ENCODE measurements at regions not wholly inside any gene's neighbourhood (a gene's known extent, or its start where the extent isn't known, plus 50 kb on each side); places are given as distances from the start of the nearest gene placed in this dataset.

- peak; percentile 33 for FAIRE-seq
- dilution Hi-C loops (cut with MboI; ENCODE audit: extremely low pct_ligation_motif_present, low sequenced_read_pairs): no loop called here
Measured at GRCh38 chr9:81370650-81371049, 318.7 kb downstream of the TLE1 start.

More at GRCh38 chr9:81370650-81371049, 318.7 kb downstream of the TLE1 start:
- no peaks in the 10 kb centered on the region for H4K20me1 ChIP-seq (replicated peaks; ENCODE audit: control insufficient read depth, extremely low read depth, insufficient read depth, low read length)
- H3K9ac ChIP-seq (replicated peaks; ENCODE audit: extremely low read depth, insufficient read depth, low read length): no peak overlapping the region
- no peak overlapping the region for H2AFZ ChIP-seq (ENCODE audit: low read depth, low read length)
- TF ChIP-seq CTCF (IDR thresholded peaks at IDR 0.05; ENCODE audit: extremely low read depth in 1 of 2, insufficient read depth in 1 of 2, low read depth in 1 of 2, low read length in 2 of 2): no peak
- no peak for TF ChIP-seq POLR2A (IDR thresholded peaks at IDR 0.05; ENCODE audit: low read depth, low read length)
- TF ChIP-seq MAX (IDR thresholded peaks at IDR 0.05; ENCODE audit: insufficient read depth, insufficient read length): no peak
- TF ChIP-seq MYC (IDR thresholded peaks at IDR 0.05; ENCODE audit: low read depth, low read length): no peak
- no peak for TF ChIP-seq JUN (IDR thresholded peaks at IDR 0.05; ENCODE audit: borderline replicate concordance, insufficient read depth, insufficient read length, low read depth)
- TF ChIP-seq EZH2 (IDR thresholded peaks at IDR 0.05; ENCODE audit: borderline replicate concordance, low read depth, low read length, severe bottlenecking): no peak
- TF ChIP-seq GATA2 (IDR thresholded peaks at IDR 0.05; ENCODE audit: insufficient read depth, insufficient read length, low read depth, low read length): no peak
- no peak for TF ChIP-seq POLR2AphosphoS5 (IDR thresholded peaks at IDR 0.05; ENCODE audit: insufficient read depth, low read depth, low read length)
- TF ChIP-seq FOS (IDR thresholded peaks at IDR 0.05; ENCODE audit: borderline replicate concordance, insufficient read depth, low read length): no peak
- no TSS peak for BruUV-seq (replicated peaks)
- H3K4me2 ChIP-seq (ENCODE audit: insufficient read depth, low read length): no peak overlapping the region
- CTCF ChIA-PET: no interaction called here
- DNase-seq (ENCODE audit: low read depth, low spot score): no peak
- H3K4me3 ChIP-seq (replicated peaks in 1 of 3; ENCODE audit: insufficient read depth in 1 of 3, low read depth in 1 of 3, low read length in 3 of 3): no peak overlapping the region
- H3K79me2 ChIP-seq (ENCODE audit: control insufficient read depth, insufficient read depth, low read length): no peaks in the 10 kb centered on the region
- POLR2A ChIA-PET: no interaction called here
- H3K9me3 ChIP-seq (replicated peaks; ENCODE audit: control insufficient read depth, insufficient read depth, low read length): no peaks in the 10 kb centered on the region
- no peaks in the 10 kb centered on the region for H3K9me1 ChIP-seq (replicated peaks; ENCODE audit: control insufficient read depth, extremely low read depth, insufficient read depth, low read length)
- H3K4me1 ChIP-seq (ENCODE audit: control insufficient read depth, extremely low read depth, insufficient read depth, low read length): peaks cover 13% of the 10 kb centered on the region
- no peak overlapping the region for H3K27ac ChIP-seq (ENCODE audit: insufficient read depth, low read depth, low read length)
- no peaks in the 10 kb centered on the region for H3K27me3 ChIP-seq (ENCODE audit: control insufficient read depth in 2 of 2, insufficient read depth in 2 of 2, low read length in 2 of 2)
- no peaks in the 10 kb centered on the region for H3K36me3 ChIP-seq (ENCODE audit: control insufficient read depth in 2 of 2, extremely low read depth in 1 of 2, insufficient read depth in 2 of 2, low read length in 2 of 2)
- intact Hi-C loops (cut with micrococcal nuclease): no loop called here
